Esophagus squamous epithelium (tissue), 5 donors: ENCODE measurements at regions not wholly inside any gene's neighbourhood (a gene's known extent, or its start where the extent isn't known, plus 50 kb on each side); places are given as distances from the start of the nearest gene placed in this dataset.

ENCODE experiments used
- DNase-seq: peaks from one replicate; lab custom pipeline; 2025; lab: John Stamatoyannopoulos, UW
- H3K27ac ChIP-seq, 4 donors: fragments of 200-600 bp; sonication (generic); one replicate each; pipeline ENCODE4 v1.5.1; 2016 to 2019; ENCODE audit warnings: mild to moderate bottlenecking in 1 of 4
- H3K27me3 ChIP-seq, 4 donors: fragments of 200-600 bp; sonication (generic); 1 replicate in 3 of 4; 2 replicates in 1 of 4; pipeline versions ENCODE4 v1.5.1 to v1.6.0; 2017 to 2021; ENCODE audit warnings: antibody characterized with exemption in 1 of 4
- H3K36me3 ChIP-seq, 3 donors: fragments of 200-600 bp; sonication (generic); one replicate each; pipeline ENCODE4 v1.5.1; 2016 to 2019
- H3K4me1 ChIP-seq, 3 donors: fragments of 200-600 bp; sonication (generic); one replicate each; pipeline ENCODE4 v1.5.1; 2017 to 2019
- H3K4me3 ChIP-seq, 4 donors: fragments of 200-600 bp; sonication (generic); 1 replicate in 3 of 4; 2 replicates in 1 of 4; pipeline ENCODE4 v1.5.1; 2016 to 2019; ENCODE audit warnings: mild to moderate bottlenecking in 2 of 4, moderate library complexity in 1 of 4
- H3K9me3 ChIP-seq, 3 donors: fragments of 200-600 bp; sonication (generic); one replicate each; pipeline ENCODE4 v1.5.1; 2016 to 2019
- CTCF ChIP-seq, 6 experiments: fragments of 450-650 bp in 4 of 6; fragments of 200-600 bp in 2 of 6; sonication (generic) in 2 of 6; IDR thresholded peaks; one replicate each; pipeline ENCODE4 v1.5.1; 2016 to 2019; ENCODE audit warnings: antibody characterized with exemption in 6 of 6, mild to moderate bottlenecking in 4 of 6, moderate library complexity in 4 of 6
- POLR2A ChIP-seq, 4 donors: fragments of 450-650 bp; IDR thresholded peaks; one replicate each; pipeline ENCODE4 v1.6.1; 2017; ENCODE audit warnings: antibody characterized with exemption in 4 of 4, mild to moderate bottlenecking in 4 of 4, moderate library complexity in 3 of 4
- WGBS, 2 donors: methylation state at CpG; one replicate each; pipeline ENCODE4 v1.1.5; 2018; 5-methylcytosine and 5-hydroxymethylcytosine counted together
- intact Hi-C: fragments of 100-400 bp; cut with DNase I; formaldehyde crosslinking; loops from one replicate; pipeline ENCODE4 v1.15.0; 2022
- donor health status: DM: yes; HTN: yes; CAD: no.

GRCh38 chr12:91851741-91852477, 293.7 kb downstream of the BTG1 start:
- Histone ChIP-seq H3K36me3 (no peaks in the 10 kb centered on the region), H3K4me3 (no peak overlapping the region), H3K4me1 (peaks cover 0 to 4% (median 0%) of the 10 kb centered on the region in 3 donors), H3K9me3 (no peaks in the 10 kb centered on the region), H3K27me3 (no peaks in the 10 kb centered on the region), H3K27ac (no peak overlapping the region)
- no peak for DNase-seq
- no peak for TF ChIP-seq CTCF (IDR thresholded peaks at IDR 0.05)
- no peak for TF ChIP-seq POLR2A (IDR thresholded peaks at IDR 0.05)
- intact Hi-C loops: no loop called here

- Histone ChIP-seq H3K4me3 (no peak overlapping the region), H3K36me3 (no peaks in the 10 kb centered on the region), H3K4me1 (no peaks in the 10 kb centered on the region), H3K27me3 (no peaks in the 10 kb centered on the region), H3K9me3 (no peaks in the 10 kb centered on the region), H3K27ac (no peak overlapping the region)
- intact Hi-C loops: no loop called here
- no peak for TF ChIP-seq CTCF (IDR thresholded peaks at IDR 0.05)
- TF ChIP-seq POLR2A (IDR thresholded peaks at IDR 0.05): no peak
- DNase-seq: no peak
- WGBS, 2 donors: 88 to 100% methylated on average over 1 of the region's 1 CpG
Observed at GRCh38 chr12:91846466-91847055, 299.1 kb downstream of the BTG1 start.

GRCh38 chr12:91845365-91845764, 300.3 kb downstream of the BTG1 start:
- TF ChIP-seq POLR2A (IDR thresholded peaks at IDR 0.05) (no peak), CTCF (IDR thresholded peaks at IDR 0.05) (no peak)
- Histone ChIP-seq H3K27ac (no peak overlapping the region), H3K4me3 (no peak overlapping the region), H3K27me3 (no peaks in the 10 kb centered on the region), H3K4me1 (no peaks in the 10 kb centered on the region), H3K9me3 (no peaks in the 10 kb centered on the region), H3K36me3 (no peaks in the 10 kb centered on the region)
- WGBS, 2 donors: 86 to 95% methylated on average over 1 of the region's 1 CpG
- intact Hi-C loops: no loop called here
- no peak for DNase-seq

- intact Hi-C loops: no loop called here
- Histone ChIP-seq H3K4me3 (no peak overlapping the region), H3K4me1 (no peaks in the 10 kb centered on the region), H3K27ac (no peak overlapping the region), H3K27me3 (no peaks in the 10 kb centered on the region), H3K36me3 (no peaks in the 10 kb centered on the region), H3K9me3 (no peaks in the 10 kb centered on the region)
- TF ChIP-seq POLR2A (IDR thresholded peaks at IDR 0.05): no peak
- TF ChIP-seq CTCF (IDR thresholded peaks at IDR 0.05): no peak
- no peak for DNase-seq
Observed at GRCh38 chr12:91841822-91842221, 303.8 kb downstream of the BTG1 start.

DNA sequence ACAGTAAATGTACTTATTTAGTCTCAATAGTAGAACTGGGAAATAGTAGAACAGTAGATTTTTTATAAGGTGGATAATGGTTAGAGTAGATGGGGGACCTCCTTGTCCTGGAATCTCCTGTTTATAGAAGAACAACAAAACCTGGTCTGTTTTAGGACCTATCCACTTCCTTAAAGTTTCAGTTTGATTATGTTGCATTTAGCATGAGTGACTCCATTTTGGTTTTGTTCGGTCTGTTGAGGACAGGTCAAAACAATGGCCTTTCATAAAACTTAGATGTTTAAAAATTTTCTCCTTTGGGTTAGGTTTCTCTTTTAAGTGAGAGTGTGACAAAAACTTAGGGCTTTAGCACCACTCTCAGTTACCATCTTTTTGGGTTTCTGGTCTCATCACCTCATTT, 308.9 kb downstream of the BTG1 start:
- intact Hi-C loops: no loop called here
- no peaks in the 10 kb centered on the region for H3K27me3 ChIP-seq
- no peaks in the 10 kb centered on the region for H3K9me3 ChIP-seq
- H3K4me1 ChIP-seq: no peaks in the 10 kb centered on the region
- H3K4me3 ChIP-seq: no peak overlapping the region
- H3K36me3 ChIP-seq: no peaks in the 10 kb centered on the region
- no peak overlapping the region for H3K27ac ChIP-seq
- WGBS, 2 donors: 90 to 92% methylated on average over 1 of the region's 1 CpG
- no peak for TF ChIP-seq CTCF (IDR thresholded peaks at IDR 0.05)
- TF ChIP-seq POLR2A (IDR thresholded peaks at IDR 0.05): no peak
- no peak for DNase-seq
